GM23338 (cell line): ENCODE measurements at regions not wholly inside any gene's neighbourhood (a gene's known extent, or its start where the extent isn't known, plus 50 kb on each side); places are given as distances from the start of the nearest gene placed in this dataset.

ENCODE experiments used
- ATAC-seq: fragments of 200-7000 bp; cut with Tn5 transposase; 3 replicates; pipeline ENCODE4 v1.9.1; 2020
- DNase-seq: peaks from one replicate; pipeline ENCODE4 v3.0.0-alpha.2; 2015; ENCODE audit warnings: low spot score
- H2AFZ ChIP-seq: fragments of 200-600 bp; sonication (generic); 2 replicates; pipeline ENCODE4 v1.8.0; 2016; ENCODE audit warnings: antibody characterized with exemption, mild to moderate bottlenecking, moderate library complexity
- H3F3A ChIP-seq: fragments of 200-600 bp; sonication (generic); replicated peaks from 2 replicates; pipeline ENCODE4 v1.8.0; 2017; ENCODE audit warnings: antibody characterized with exemption, mixed run types, low read depth
- H3K27ac ChIP-seq: fragments of 200-600 bp; sonication (generic); 2 replicates; pipeline ENCODE4 v1.6.1; 2016; ENCODE audit warnings: low read depth
- H3K27me3 ChIP-seq: fragments of 200-600 bp; sonication (generic); 2 replicates; pipeline ENCODE4 v1.8.0; 2016; ENCODE audit warnings: mild to moderate bottlenecking, mixed run types, moderate library complexity; ENCODE audit not compliant: insufficient read depth
- H3K36me3 ChIP-seq: fragments of 200-600 bp; sonication (generic); 2 replicates; pipeline ENCODE4 v1.8.0; 2016; ENCODE audit warnings: mild to moderate bottlenecking; ENCODE audit not compliant: insufficient read depth
- H3K4me1 ChIP-seq: fragments of 200-600 bp; sonication (generic); 2 replicates; pipeline ENCODE4 v1.8.0; 2016; ENCODE audit warnings: mild to moderate bottlenecking, moderate library complexity; ENCODE audit not compliant: insufficient read depth
- H3K4me2 ChIP-seq: fragments of 200-600 bp; sonication (generic); 2 replicates; pipeline ENCODE4 v1.7.1; 2017; ENCODE audit warnings: mixed run types
- H3K4me3 ChIP-seq: fragments of 200-600 bp; sonication (generic); 2 replicates; pipeline ENCODE4 v1.6.1; 2016; ENCODE audit warnings: mixed run types
- H3K79me2 ChIP-seq: fragments of 200-600 bp; sonication (generic); replicated peaks from 2 replicates; pipeline ENCODE4 v1.8.0; 2017; ENCODE audit warnings: mild to moderate bottlenecking; ENCODE audit not compliant: insufficient read depth
- H3K9me2 ChIP-seq: fragments of 200-600 bp; sonication (generic); 2 replicates; pipeline ENCODE4 v1.8.0; 2017; ENCODE audit not compliant: insufficient read depth
- H4K20me1 ChIP-seq: fragments of 200-600 bp; sonication (generic); replicated peaks from 2 replicates; pipeline ENCODE4 v1.8.0; 2017; ENCODE audit warnings: mild to moderate bottlenecking; ENCODE audit not compliant: insufficient read depth
- H3K27ac Mint-ChIP-seq: 2 replicates; pipeline ENCODE4 v1.8.0; 2020; ENCODE audit warnings: inconsistent platforms, mild to moderate bottlenecking, moderate library complexity, mixed read lengths
- H3K27me3 Mint-ChIP-seq: 3 replicates; pipeline ENCODE4 v1.8.0; 2022; ENCODE audit warnings: low read depth, mild to moderate bottlenecking, moderate library complexity, mixed read lengths, inconsistent platforms; ENCODE audit not compliant: insufficient read depth, poor library complexity
- H3K36me3 Mint-ChIP-seq: 3 replicates; pipeline ENCODE4 v1.8.0; 2021; ENCODE audit warnings: low read depth, mild to moderate bottlenecking, inconsistent platforms, moderate library complexity, mixed read lengths
- H3K4me1 Mint-ChIP-seq: 3 replicates; pipeline ENCODE4 v1.8.0; 2020; ENCODE audit warnings: mild to moderate bottlenecking, inconsistent platforms, mixed read lengths
- H3K4me3 Mint-ChIP-seq: 3 replicates; pipeline ENCODE4 v1.8.0; 2021; ENCODE audit warnings: moderate library complexity, mild to moderate bottlenecking, inconsistent platforms, mixed read lengths
- H3K9me3 Mint-ChIP-seq: 3 replicates; pipeline ENCODE4 v1.8.0; 2020; ENCODE audit warnings: moderate library complexity, mild to moderate bottlenecking, inconsistent platforms, mixed read lengths
- CREB1 ChIP-seq: fragments of 250-450 bp; sonication (Bioruptor Pico); IDR thresholded peaks from 2 replicates; pipeline ENCODE4 v1.5.0; 2020; ENCODE audit warnings: low read depth, mild to moderate bottlenecking, moderate library complexity
- ETS1 ChIP-seq: IDR thresholded peaks from 2 replicates; pipeline ENCODE4 v1.6.1; 2016; ENCODE audit warnings: antibody characterized with exemption
- EZH2phosphoT487 ChIP-seq: fragments of 200-600 bp; sonication (generic); IDR thresholded peaks from one replicate; pipeline ENCODE4 v1.8.1; 2018; ENCODE audit warnings: antibody characterized with exemption; ENCODE audit not compliant: unreplicated experiment
- JUNB ChIP-seq: IDR thresholded peaks from one replicate; pipeline ENCODE4 v1.6.1; 2016; ENCODE audit warnings: antibody characterized with exemption; ENCODE audit not compliant: unreplicated experiment
- NANOG ChIP-seq: IDR thresholded peaks from 2 replicates; pipeline ENCODE4 v1.6.1; 2016; ENCODE audit warnings: antibody characterized with exemption, borderline replicate concordance
- REST ChIP-seq: IDR thresholded peaks from one replicate; pipeline ENCODE4 v1.6.1; 2018; ENCODE audit warnings: antibody characterized with exemption; ENCODE audit not compliant: unreplicated experiment
- STAT1 ChIP-seq: IDR thresholded peaks from one replicate; pipeline ENCODE4 v1.6.1; 2016; ENCODE audit warnings: antibody characterized with exemption; ENCODE audit not compliant: unreplicated experiment
- ZNF331 ChIP-seq: fragments of 250-450 bp; sonication (Bioruptor Pico); IDR thresholded peaks from 2 replicates; pipeline ENCODE4 v1.5.0; 2020; ENCODE audit warnings: low read depth, mild to moderate bottlenecking, moderate library complexity
- ZNF462 ChIP-seq: fragments of 250-450 bp; sonication (Bioruptor Pico); IDR thresholded peaks from 2 replicates; pipeline ENCODE4 v1.5.0; 2020; ENCODE audit warnings: mild to moderate bottlenecking, moderate library complexity

GRCh38 chr2:83901317-83901716, 557.8 kb downstream of the SUCLG1 start:
- 0 out of 2 replicates have a peak overlapping the region, but pooled peaks have one; percentile 8 for H2AFZ ChIP-seq
- no peaks in the 10 kb centered on the region for H3K9me3 Mint-ChIP-seq
- H3K4me3 Mint-ChIP-seq: no peak overlapping the region
- H3K27me3 Mint-ChIP-seq: peaks cover 3% of the 10 kb centered on the region
- H3K27ac Mint-ChIP-seq: no peak overlapping the region
- no peak overlapping the region for H3K4me2 ChIP-seq
- no peaks in the 10 kb centered on the region for H3K27me3 ChIP-seq
- no peaks in the 10 kb centered on the region for H3F3A ChIP-seq
- no peak overlapping the region for H3K4me3 ChIP-seq
- H3K36me3 ChIP-seq: no peaks in the 10 kb centered on the region
- H4K20me1 ChIP-seq: no peaks in the 10 kb centered on the region
- peaks cover 2% of the 10 kb centered on the region; the same call in 1 of the 3 replicates for H3K4me1 Mint-ChIP-seq
- H3K9me2 ChIP-seq: no peaks in the 10 kb centered on the region
- no peak overlapping the region for H3K27ac ChIP-seq
- ATAC-seq (no peak), DNase-seq (no peak)
- peaks cover 3% of the 10 kb centered on the region; the same call in 2 of the 3 replicates for H3K36me3 Mint-ChIP-seq
- H3K4me1 ChIP-seq: peaks cover 1% of the 10 kb centered on the region
- TF ChIP-seq REST (no peak), ZNF331 (no peak), EZH2phosphoT487 (no peak), ETS1 (no peak), STAT1 (no peak), NANOG (no peak), CREB1 (CRISPR knock-in tag) (no peak), JUNB (no peak), ZNF462 (no peak)
- no peaks in the 10 kb centered on the region for H3K79me2 ChIP-seq
